ENCODE measurements at regions not wholly inside any gene's neighbourhood (a gene's known extent, or its start where the extent isn't known, plus 50 kb on each side); places are given as distances from the start of the nearest gene placed in this dataset.

GRCh38 chr6:9543649-9544048, 871.2 kb downstream of the TFAP2A start:
- Mint-ChIP-seq H3K4me3 (no peak overlapping the region), H3K4me1 (no peaks in the 10 kb centered on the region), H3K27ac (no peak overlapping the region), H3K36me3 (no peaks in the 10 kb centered on the region), H3K27me3 (no peaks in the 10 kb centered on the region), H3K9me3 (no peaks in the 10 kb centered on the region)
- POLR2A ChIA-PET: no interaction called here
- ATAC-seq (ENCODE audit: low read depth) (no peak), DNase-seq (no peak)

- no peak for DNase-seq
Measured at GRCh38 chr6:9540534-9541126, 874.2 kb downstream of the TFAP2A start.

DNA sequence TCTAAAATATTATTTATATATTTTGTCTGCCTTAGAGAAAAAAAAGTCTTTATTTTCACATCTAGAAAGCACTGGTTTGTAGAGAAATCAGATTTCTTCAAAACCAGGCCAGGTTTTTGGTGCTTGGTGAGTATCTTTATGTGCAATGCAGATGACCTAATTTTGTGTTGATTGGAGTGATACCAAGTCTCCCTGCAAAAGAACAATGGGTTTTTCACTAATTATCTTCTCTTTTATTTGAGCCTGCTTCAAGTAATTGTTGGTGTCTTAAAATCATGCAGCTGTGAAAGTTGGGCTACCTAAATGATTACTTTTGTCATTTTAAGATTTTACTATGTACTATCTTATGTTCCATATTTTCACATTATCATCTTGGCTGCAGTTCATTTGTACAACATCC, 874.7 kb downstream of the TFAP2A start:
- Mint-ChIP-seq H3K4me3 (no peak overlapping the region), H3K9me3 (no peaks in the 10 kb centered on the region), H3K27ac (no peak overlapping the region), H3K36me3 (no peaks in the 10 kb centered on the region), H3K4me1 (no peaks in the 10 kb centered on the region), H3K27me3 (no peaks in the 10 kb centered on the region)
- no peak for ATAC-seq (ENCODE audit: low read depth)
- DNase-seq: no peak
- POLR2A ChIA-PET: no interaction called here

More at GRCh38 chr6:9540534-9541126, 874.2 kb downstream of the TFAP2A start:
- no peak overlapping the region for H3K4me3 Mint-ChIP-seq
- no peak overlapping the region for H3K27ac Mint-ChIP-seq
- H3K36me3 Mint-ChIP-seq: no peaks in the 10 kb centered on the region
- no peaks in the 10 kb centered on the region for H3K9me3 Mint-ChIP-seq
- H3K4me1 Mint-ChIP-seq: no peaks in the 10 kb centered on the region
- H3K27me3 Mint-ChIP-seq: no peaks in the 10 kb centered on the region
- POLR2A ChIA-PET: no interaction called here
- no peak for ATAC-seq (ENCODE audit: low read depth)

DNA sequence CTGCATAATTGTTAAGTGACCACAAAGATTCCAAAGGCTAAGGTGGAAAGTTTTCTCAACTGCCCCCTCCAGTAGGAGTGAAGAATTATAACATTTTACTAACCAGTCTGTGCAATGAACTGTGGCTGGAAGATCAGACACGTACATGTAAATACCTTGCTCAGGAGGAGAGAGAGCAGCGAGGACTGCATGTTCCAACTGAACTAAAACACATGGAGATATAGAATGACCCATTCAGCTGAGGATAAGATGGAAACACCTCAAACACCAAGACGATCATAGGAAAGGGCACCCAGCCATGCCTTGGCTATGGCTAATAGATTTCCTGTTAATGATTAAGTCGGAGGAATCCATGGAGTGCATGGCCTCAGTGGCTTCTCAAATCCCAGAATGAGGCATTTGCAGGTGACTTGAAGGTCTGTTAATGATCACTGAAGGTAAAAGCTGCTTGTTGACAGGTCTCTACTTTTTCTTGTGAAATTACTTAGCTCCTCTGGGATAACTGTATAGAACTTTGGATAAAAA, 875.6 kb downstream of the TFAP2A start:
- Mint-ChIP-seq H3K27ac (no peak overlapping the region), H3K36me3 (no peaks in the 10 kb centered on the region), H3K4me3 (no peak overlapping the region), H3K9me3 (no peaks in the 10 kb centered on the region), H3K4me1 (no peaks in the 10 kb centered on the region), H3K27me3 (no peaks in the 10 kb centered on the region)
- DNase-seq (no peak), ATAC-seq (ENCODE audit: low read depth) (no peak)
- POLR2A ChIA-PET: no interaction called here

DNA sequence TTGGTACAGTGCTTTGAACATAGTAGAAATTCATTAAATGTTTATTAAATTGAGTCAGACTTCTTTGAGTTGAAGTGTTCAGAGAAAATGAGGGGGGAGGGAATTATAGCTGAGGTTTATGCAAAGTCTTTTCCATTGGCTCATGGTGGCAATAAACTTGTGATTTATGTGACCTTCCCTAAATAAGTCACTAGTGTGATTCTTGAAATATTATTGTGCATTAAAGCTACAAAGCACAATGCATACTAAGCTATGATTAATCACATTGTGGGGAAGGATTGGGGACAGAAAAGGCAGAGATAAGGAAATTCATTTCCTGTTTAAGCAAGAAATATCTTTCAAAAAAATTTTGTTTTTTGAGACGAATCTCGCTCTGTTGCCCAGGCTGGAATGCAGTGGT, 877.5 kb downstream of the TFAP2A start:
- POLR2A ChIA-PET: no interaction called here
- ATAC-seq (ENCODE audit: low read depth) (no peak), DNase-seq (no peak)
- Mint-ChIP-seq H3K4me3 (no peak overlapping the region), H3K4me1 (no peaks in the 10 kb centered on the region), H3K27ac (no peak overlapping the region), H3K27me3 (no peaks in the 10 kb centered on the region), H3K9me3 (no peaks in the 10 kb centered on the region), H3K36me3 (no peaks in the 10 kb centered on the region)

DNA sequence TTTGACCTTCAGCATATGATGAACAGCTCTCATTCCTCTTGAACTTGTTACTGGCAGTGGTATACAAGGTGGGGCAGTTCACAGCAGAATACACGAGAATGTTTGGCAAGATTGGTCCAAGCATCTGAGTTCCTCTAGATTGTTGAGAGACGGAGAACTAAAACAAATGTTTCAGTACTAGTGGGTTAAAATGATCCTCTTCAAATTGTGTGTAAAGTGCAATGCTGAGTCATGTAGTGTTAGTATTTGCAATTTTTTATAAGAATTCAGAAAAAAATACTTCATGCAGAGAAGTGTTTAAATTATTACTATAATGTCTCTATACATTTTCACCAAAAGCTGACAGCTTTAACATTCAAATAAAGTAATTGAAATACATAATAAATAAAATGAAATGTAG, 879.8 kb downstream of the TFAP2A start:
- H3K27ac Mint-ChIP-seq: no peak overlapping the region
- no peaks in the 10 kb centered on the region for H3K36me3 Mint-ChIP-seq
- DNase-seq (no peak), ATAC-seq (ENCODE audit: low read depth) (no peak)
- POLR2A ChIA-PET: no interaction called here
- no peaks in the 10 kb centered on the region for H3K27me3 Mint-ChIP-seq
- no peak overlapping the region for H3K4me3 Mint-ChIP-seq
- no peaks in the 10 kb centered on the region for H3K4me1 Mint-ChIP-seq
- no peaks in the 10 kb centered on the region for H3K9me3 Mint-ChIP-seq

DNA sequence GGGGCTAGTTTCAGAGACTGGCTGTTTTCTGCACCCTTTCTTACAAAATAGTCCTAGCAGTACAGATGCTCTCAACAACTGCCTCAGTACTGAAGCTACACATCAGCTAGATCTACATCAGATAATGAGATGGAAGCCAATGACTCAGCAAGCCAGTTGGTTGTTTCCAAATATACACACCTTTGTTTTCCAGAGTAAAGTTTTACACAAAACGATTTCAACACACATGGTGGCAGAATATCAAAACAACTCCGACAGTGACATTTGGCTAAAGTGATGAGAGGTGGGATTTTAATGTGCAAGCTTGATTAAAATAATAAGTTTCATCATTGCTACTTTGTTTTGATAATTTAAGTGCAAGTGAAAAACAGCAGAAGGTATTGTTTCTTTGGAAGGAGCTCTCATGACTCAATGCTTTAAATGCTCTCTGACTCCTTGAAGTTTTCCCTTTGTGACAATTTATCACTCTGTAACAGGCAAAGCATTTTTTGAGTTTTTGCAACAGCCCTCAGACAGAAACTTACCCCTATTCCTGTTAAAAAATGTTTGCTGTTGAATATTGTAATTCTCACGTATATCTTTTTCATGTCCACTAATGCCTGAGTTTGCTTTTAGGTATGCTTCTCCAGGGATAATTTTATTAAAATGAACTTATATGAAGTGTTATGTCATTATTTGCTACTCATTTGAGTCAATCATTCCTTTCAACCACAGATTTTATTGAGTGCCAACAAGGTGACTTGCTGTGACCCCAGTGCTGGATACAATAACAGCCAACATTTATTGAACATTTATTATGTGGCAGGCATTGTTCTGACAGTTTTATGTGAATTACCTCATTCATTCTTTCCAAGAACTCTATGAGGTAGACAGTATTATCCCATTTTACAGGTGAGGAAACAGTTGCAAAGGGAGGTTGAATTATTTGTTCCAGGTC, 882.0 kb downstream of the TFAP2A start:
- Mint-ChIP-seq H3K36me3 (no peaks in the 10 kb centered on the region), H3K4me3 (no peak overlapping the region), H3K27me3 (no peaks in the 10 kb centered on the region), H3K27ac (no peak overlapping the region), H3K4me1 (no peaks in the 10 kb centered on the region), H3K9me3 (no peaks in the 10 kb centered on the region)
- POLR2A ChIA-PET: no interaction called here
- no peak for DNase-seq
- ATAC-seq (ENCODE audit: low read depth): no peak

GRCh38 chr6:9527679-9528286, 887.1 kb downstream of the TFAP2A start:
- no peaks in the 10 kb centered on the region for H3K9me3 Mint-ChIP-seq
- H3K27ac Mint-ChIP-seq: no peak overlapping the region
- no peaks in the 10 kb centered on the region for H3K36me3 Mint-ChIP-seq
- H3K4me3 Mint-ChIP-seq: no peak overlapping the region
- POLR2A ChIA-PET: no interaction called here
- ATAC-seq (ENCODE audit: low read depth) (no peak), DNase-seq (no peak)
- H3K4me1 Mint-ChIP-seq: no peaks in the 10 kb centered on the region
- no peaks in the 10 kb centered on the region for H3K27me3 Mint-ChIP-seq

DNA sequence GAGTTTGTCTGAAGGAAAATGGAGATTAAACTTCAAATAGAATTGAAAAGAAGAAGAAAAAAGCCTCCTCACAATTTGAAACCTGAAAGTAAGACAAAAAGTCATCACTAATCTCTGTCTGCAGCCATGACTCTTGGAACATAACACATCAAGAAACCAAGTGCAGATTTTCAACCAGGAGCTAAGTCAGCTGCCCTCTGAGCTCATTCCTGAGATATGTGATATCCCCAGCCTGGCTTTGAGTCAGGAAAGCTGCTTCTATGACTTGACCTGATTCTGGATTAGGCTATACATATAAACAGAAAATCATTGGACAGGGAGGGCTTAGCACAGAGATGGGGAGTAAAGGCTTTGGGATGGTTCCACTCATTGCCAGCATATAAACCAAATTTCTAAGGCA, 891.4 kb downstream of the TFAP2A start:
- Mint-ChIP-seq H3K9me3 (no peaks in the 10 kb centered on the region), H3K27me3 (no peaks in the 10 kb centered on the region), H3K27ac (no peak overlapping the region), H3K36me3 (no peaks in the 10 kb centered on the region), H3K4me3 (no peak overlapping the region), H3K4me1 (no peaks in the 10 kb centered on the region)
- ATAC-seq (ENCODE audit: low read depth) (no peak), DNase-seq (no peak)
- POLR2A ChIA-PET: no interaction called here

GRCh38 chr6:9522101-9522500, 892.8 kb downstream of the TFAP2A start:
- no peak overlapping the region for H3K4me3 Mint-ChIP-seq
- DNase-seq (no peak), ATAC-seq (ENCODE audit: low read depth) (no peak)
- H3K9me3 Mint-ChIP-seq: no peaks in the 10 kb centered on the region
- H3K4me1 Mint-ChIP-seq: no peaks in the 10 kb centered on the region
- H3K27ac Mint-ChIP-seq: no peak overlapping the region
- H3K27me3 Mint-ChIP-seq: no peaks in the 10 kb centered on the region
- POLR2A ChIA-PET: no interaction called here
- H3K36me3 Mint-ChIP-seq: no peaks in the 10 kb centered on the region

DNA sequence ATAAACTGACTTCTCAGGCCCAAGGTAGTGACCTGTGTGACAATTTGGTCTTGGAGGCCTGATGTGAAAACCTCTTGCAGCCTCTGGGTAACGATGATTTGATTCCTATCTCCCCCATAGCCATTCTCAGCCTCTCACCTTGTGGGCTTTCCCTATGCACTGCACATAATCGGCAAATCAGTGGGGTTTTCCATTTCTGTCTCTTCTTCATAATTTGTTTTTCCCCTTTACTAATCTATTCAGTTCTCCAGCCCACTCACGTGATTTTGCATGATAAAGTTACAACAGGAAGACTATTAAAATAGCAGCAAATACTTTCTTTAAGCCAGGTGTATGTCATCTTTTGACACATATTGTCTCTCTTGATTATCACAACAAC, 893.7 kb downstream of the TFAP2A start:
- no peak for ATAC-seq (ENCODE audit: low read depth)
- H3K27me3 Mint-ChIP-seq: no peaks in the 10 kb centered on the region
- POLR2A ChIA-PET: no interaction called here
- H3K27ac Mint-ChIP-seq: no peak overlapping the region
- H3K4me1 Mint-ChIP-seq: no peaks in the 10 kb centered on the region
- DNase-seq: no peak
- no peaks in the 10 kb centered on the region for H3K9me3 Mint-ChIP-seq
- H3K4me3 Mint-ChIP-seq: no peak overlapping the region
- H3K36me3 Mint-ChIP-seq: no peaks in the 10 kb centered on the region

- H3K4me3 Mint-ChIP-seq: no peak overlapping the region
- no peaks in the 10 kb centered on the region for H3K36me3 Mint-ChIP-seq
- no peaks in the 10 kb centered on the region for H3K9me3 Mint-ChIP-seq
- POLR2A ChIA-PET: no interaction called here
- H3K27me3 Mint-ChIP-seq: no peaks in the 10 kb centered on the region
- DNase-seq (no peak), ATAC-seq (ENCODE audit: low read depth) (no peak)
- H3K27ac Mint-ChIP-seq: no peak overlapping the region
- H3K4me1 Mint-ChIP-seq: no peaks in the 10 kb centered on the region
Measured at GRCh38 chr6:9520417-9521151, 894.3 kb downstream of the TFAP2A start.

- H3K27me3 Mint-ChIP-seq: no peaks in the 10 kb centered on the region
- H3K4me1 Mint-ChIP-seq: no peaks in the 10 kb centered on the region
- ATAC-seq (ENCODE audit: low read depth) (no peak), DNase-seq (no peak)
- no peaks in the 10 kb centered on the region for H3K9me3 Mint-ChIP-seq
- POLR2A ChIA-PET: no interaction called here
- H3K4me3 Mint-ChIP-seq: no peak overlapping the region
- no peaks in the 10 kb centered on the region for H3K36me3 Mint-ChIP-seq
- H3K27ac Mint-ChIP-seq: no peak overlapping the region
Measured at GRCh38 chr6:9518431-9518830, 896.4 kb downstream of the TFAP2A start.
